PC-9 (cell line): ENCODE measurements at regions not wholly inside any gene's neighbourhood (a gene's known extent, or its start where the extent isn't known, plus 50 kb on each side); places are given as distances from the start of the nearest gene placed in this dataset.

Experiments
- BruUV-seq: library from RNA; stranded (reverse); fragments of 400-500 nt; replicated peaks from 2 replicates; lab custom pipeline; 2021; lab: Mats Ljungman, UMichigan
- CTCF ChIA-PET: fragments of 300-600 bp; sonication (Branson Sonifier 250); formaldehyde crosslinking; loops from one replicate; lab custom pipeline; 2022; ENCODE audit warnings: antibody characterized with exemption; lab: Charles Lee
- POLR2A ChIA-PET: fragments of 300-600 bp; sonication (Branson Sonifier 250); formaldehyde crosslinking; loops from one replicate; lab custom pipeline; 2022; ENCODE audit warnings: antibody characterized with exemption; ENCODE audit not compliant: unreplicated experiment; lab: Charles Lee
- DNase-seq, 2 experiments: peaks; one replicate each; pipeline versions ENCODE4 v3.0.0 to v3.0.0-alpha.2; 2015 to 2022; ENCODE audit warnings: mixed read lengths in 1 of 2
- H2AFZ ChIP-seq: fragments of 200-600 bp; sonication (generic); 2 replicates; pipeline ENCODE4 v1.8.1; 2017; ENCODE audit warnings: antibody characterized with exemption
- H3F3A ChIP-seq: fragments of 200-600 bp; sonication (generic); 2 replicates; pipeline ENCODE4 v1.8.1; 2017; ENCODE audit warnings: antibody characterized with exemption, mild to moderate bottlenecking, low read depth; ENCODE audit not compliant: insufficient read depth
- H3K27ac ChIP-seq: fragments of 200-600 bp; sonication (generic); 2 replicates; pipeline ENCODE4 v1.6.1; 2016; ENCODE audit warnings: mixed run types
- H3K27me3 ChIP-seq: fragments of 200-600 bp; sonication (generic); 2 replicates; pipeline ENCODE4 v1.6.1; 2016; ENCODE audit warnings: low read depth, mixed run types; ENCODE audit not compliant: insufficient read depth
- H3K36me3 ChIP-seq: fragments of 200-600 bp; sonication (generic); 2 replicates; pipeline ENCODE4 v1.6.1; 2016; ENCODE audit warnings: low read depth, mixed run types
- H3K4me1 ChIP-seq: fragments of 200-600 bp; sonication (generic); replicated peaks from 2 replicates; pipeline ENCODE4 v1.6.1; 2016; ENCODE audit warnings: mixed run types; ENCODE audit not compliant: insufficient read depth
- H3K4me2 ChIP-seq: fragments of 200-600 bp; sonication (generic); 2 replicates; pipeline ENCODE4 v1.6.1; 2017; ENCODE audit warnings: mixed run types
- H3K4me3 ChIP-seq: fragments of 200-600 bp; sonication (generic); 2 replicates; pipeline ENCODE4 v1.6.1; 2016; ENCODE audit warnings: mixed run types
- H3K79me2 ChIP-seq: fragments of 200-600 bp; sonication (generic); 2 replicates; pipeline ENCODE4 v1.6.1; 2017; ENCODE audit warnings: low read depth, mixed run types
- H3K9me2 ChIP-seq: fragments of 200-600 bp; sonication (generic); 2 replicates; pipeline ENCODE4 v1.8.1; 2017; ENCODE audit warnings: mild to moderate bottlenecking; ENCODE audit not compliant: insufficient read depth
- H3K9me3 ChIP-seq: fragments of 200-600 bp; sonication (generic); 2 replicates; pipeline ENCODE4 v1.8.1; 2016; ENCODE audit warnings: low read depth; ENCODE audit not compliant: insufficient read depth
- H4K20me1 ChIP-seq: fragments of 200-600 bp; sonication (generic); 2 replicates; pipeline ENCODE4 v1.8.1; 2017; ENCODE audit not compliant: insufficient read depth
- CTCF ChIP-seq: fragments of 200-600 bp; sonication (generic); conservative IDR thresholded peaks from 2 replicates; pipeline ENCODE4 v1.6.1; 2017; ENCODE audit warnings: mixed run types, antibody characterized with exemption, mild to moderate bottlenecking, moderate library complexity
- EZH2 ChIP-seq: fragments of 200-600 bp; sonication (generic); IDR thresholded peaks from 2 replicates; pipeline ENCODE4 v1.8.0; 2017; ENCODE audit warnings: antibody characterized with exemption, low read depth
- intact Hi-C: fragments of 100-400 bp; cut with micrococcal nuclease; formaldehyde crosslinking; loops from one replicate; pipeline ENCODE4 v1.10.0; 2022; ENCODE audit not compliant: unreplicated experiment

GRCh38 chr1:111568160-111568647 lies 51.4 kb upstream of the RAP1A start:
- intact Hi-C loops = no loop called here
- H2AFZ ChIP-seq = no peak overlapping the region
- H3K79me2 ChIP-seq = no peaks in the 10 kb centered on the region
- H3K9me3 ChIP-seq = no peaks in the 10 kb centered on the region
- no peak overlapping the region for H3K27ac ChIP-seq
- POLR2A ChIA-PET = no interaction called here
- CTCF ChIA-PET = no interaction called here
- H3K36me3 ChIP-seq = no peaks in the 10 kb centered on the region
- no peak overlapping the region for H3K4me2 ChIP-seq
- H3F3A ChIP-seq = no peaks in the 10 kb centered on the region
- no peaks in the 10 kb centered on the region for H4K20me1 ChIP-seq
- H3K4me3 ChIP-seq = no peak overlapping the region
- no TSS peak for BruUV-seq
- peaks cover 11% of the 10 kb centered on the region for H3K4me1 ChIP-seq
- DNase-seq = no peak
- no peaks in the 10 kb centered on the region for H3K9me2 ChIP-seq
- H3K27me3 ChIP-seq = no peaks in the 10 kb centered on the region
- TF ChIP-seq EZH2 = no peak
- no peak for TF ChIP-seq CTCF
